Stimulated activated CD4-positive, alpha-beta T cell treated with anti-CD3 and anti-CD28 coated beads, Interleukin-12 subunit alpha, Interleukin-12 subunit beta, amount 100 ng/mL, for 24 hours (primary cell): ENCODE measurements at regions not wholly inside any gene's neighbourhood (a gene's known extent, or its start where the extent isn't known, plus 50 kb on each side); places are given as distances from the start of the nearest gene placed in this dataset.
"Not testable (repeated sequence)": the region's sequence is repeated elsewhere in the genome, so short reads cannot be mapped to it uniquely, and the experiment has no call there.

ENCODE experiments used
- DNase-seq, 2 experiments: peaks; one replicate each; pipeline ENCODE4 v3.0.0-alpha.2; 2020; ENCODE audit warnings: low read depth in 2 of 2

DNA sequence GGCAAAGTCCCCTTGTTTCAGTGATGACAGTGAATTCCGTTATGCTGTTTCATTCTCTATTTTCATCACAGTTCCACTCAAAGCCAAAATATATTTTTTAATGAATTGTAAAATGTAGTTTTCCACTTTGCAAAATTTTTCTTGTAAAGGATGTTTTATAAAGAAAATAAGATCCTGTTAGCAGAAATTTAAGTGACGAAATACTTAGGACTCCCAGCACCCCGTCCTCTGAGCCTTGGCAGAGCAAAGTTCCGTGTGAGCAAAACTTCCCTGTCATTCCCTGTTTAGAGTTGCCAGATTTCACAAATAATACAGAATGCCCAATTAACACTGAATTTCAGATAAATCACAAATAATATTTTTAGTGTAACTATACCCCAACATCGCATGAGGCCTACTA lies 81.0 kb upstream of the RBPJ start:
- DNase-seq = no peak

DNA sequence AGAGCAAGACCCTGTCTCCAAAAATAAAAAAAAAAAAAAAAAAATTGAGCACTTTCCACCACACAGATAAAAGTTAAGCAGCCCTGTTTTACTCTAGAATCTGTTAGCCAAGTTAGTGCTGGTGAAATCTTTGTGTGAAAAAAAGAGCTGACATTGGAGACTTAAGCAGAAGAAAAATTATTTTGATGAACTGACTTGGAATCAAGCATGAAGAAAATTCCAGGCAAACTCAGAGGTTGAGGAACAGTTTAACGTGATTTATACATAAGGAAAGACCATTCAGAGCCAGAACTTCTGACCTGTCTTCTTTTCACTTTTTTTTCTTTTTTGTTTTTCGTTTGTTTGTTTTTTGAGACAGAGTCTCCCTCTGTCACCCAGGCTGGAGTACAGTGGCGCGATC lies 79.6 kb upstream of the RBPJ start:
- no peak for DNase-seq

DNA sequence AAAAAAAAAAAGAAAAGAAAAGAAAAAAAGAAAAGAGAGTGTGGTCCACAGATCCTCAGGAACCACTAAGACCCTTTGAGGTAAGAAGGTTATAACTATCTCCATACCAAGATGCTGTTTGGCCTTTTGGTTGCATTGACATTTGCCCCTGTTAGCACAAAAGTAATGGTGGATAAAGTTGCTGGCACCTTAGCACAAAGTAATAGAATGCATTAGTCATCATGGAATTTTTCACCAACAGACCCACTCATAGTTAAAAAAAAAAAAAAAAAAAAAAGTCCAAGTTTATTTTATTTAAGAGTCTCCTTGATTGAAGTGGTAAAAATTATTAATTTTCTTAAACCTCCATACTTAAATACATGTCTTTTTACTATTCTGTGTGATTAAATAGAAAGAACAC lies 78.4 kb upstream of the RBPJ start:
- no peak for DNase-seq

DNA sequence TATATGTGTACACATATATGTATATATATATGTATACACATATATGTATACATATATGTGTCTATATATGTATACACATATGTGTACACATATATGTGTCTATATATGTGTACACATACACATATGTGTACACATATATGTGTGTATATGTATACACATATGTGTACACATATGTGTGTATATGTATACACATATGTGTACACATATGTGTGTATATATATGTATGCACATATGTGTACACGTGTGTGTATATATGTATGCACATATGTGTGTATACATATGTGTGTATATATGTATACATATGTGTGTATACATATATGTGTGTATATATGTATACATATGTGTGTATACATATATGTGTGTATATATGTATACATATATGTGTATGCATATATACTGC lies 76.7 kb upstream of the RBPJ start:
- not testable (repeated sequence) for DNase-seq

DNA sequence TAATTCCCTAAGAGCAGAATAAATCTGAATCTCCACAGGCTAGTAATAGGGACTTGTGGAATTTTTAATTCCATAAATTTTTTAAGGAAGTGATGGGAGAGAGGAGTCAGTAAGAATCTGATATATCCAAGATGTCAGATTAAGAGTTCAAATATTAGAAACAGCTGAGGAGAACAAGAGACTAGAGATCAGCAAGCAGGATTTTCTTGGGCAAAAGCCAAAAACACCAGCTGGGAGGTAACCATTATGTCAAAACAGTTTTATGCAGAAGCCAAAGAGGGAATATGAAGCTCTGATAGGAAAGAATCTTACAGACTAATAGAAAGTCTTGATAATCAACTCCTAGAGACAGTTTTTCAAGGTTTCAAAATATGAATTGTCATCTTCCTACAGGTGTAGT lies 72.2 kb upstream of the RBPJ start:
- DNase-seq = no peak

DNA sequence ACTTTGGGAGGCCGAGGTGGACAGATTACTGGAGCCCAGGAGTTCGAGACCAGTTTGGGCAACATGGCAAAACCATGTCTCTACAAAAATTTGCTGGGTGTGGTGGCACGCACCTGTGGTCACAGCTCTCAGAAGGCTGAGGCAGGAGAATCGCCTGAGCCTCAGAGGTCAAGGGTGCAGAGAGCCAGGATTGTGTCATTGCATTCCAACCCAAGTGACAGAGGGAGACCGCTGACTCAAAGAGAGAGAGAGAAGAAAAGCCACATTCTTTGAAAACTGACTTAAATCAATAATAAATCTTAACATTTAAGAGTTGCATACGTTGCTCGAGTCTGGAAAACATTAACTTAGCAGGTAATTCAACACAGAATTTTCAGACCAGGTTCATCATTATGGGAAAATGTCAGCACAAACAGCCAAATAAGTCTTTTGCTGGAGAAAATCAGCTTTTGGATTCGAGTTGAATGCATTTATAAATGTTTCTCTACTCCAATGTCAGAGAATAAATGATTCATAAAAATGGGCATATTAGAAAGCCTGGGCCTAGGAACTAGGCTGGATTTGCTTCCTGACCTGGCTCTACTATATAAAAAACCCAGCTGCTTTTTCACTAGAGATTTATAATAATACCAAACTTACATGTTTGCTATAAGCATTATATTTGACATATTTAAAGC lies 68.3 kb upstream of the RBPJ start:
- no peak for DNase-seq

DNA sequence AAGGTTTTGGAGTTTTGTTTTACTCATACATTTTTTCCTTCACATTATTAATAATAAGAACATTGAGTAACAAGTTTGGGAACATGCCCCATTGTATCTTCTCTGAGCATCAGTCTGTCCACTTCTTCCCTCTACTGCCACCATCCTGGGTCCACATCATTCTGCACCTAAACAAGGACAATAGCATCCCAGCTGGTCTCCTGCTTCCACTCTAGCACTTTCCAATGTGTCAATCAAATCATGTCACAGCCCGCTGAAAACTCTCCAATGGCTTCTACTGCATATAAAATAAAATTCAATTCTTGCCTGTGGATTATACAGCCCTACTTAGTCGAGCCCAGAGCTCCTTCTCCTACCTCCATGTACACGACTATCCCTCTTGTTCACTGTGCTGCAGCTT lies 66.8 kb upstream of the RBPJ start:
- DNase-seq = no peak

DNA sequence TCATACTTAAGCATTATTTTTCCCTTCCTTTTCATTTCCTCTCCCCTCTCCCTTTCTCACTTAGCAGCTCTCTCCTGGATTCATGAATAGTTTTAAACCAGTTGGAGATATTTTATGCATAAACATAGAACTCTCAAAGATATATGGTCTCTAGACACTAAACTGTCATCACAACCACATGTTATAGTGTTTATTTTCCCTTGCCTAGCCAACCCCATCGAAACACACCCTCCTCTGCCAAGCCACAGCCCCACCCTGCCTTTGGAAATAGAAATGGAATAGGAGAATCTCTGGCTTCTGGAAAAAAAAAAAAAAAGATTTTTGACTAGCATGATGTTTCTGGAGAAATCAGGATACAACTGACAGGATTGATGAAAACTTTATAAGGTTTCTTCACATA lies 64.8 kb upstream of the RBPJ start:
- DNase-seq = no peak

DNA sequence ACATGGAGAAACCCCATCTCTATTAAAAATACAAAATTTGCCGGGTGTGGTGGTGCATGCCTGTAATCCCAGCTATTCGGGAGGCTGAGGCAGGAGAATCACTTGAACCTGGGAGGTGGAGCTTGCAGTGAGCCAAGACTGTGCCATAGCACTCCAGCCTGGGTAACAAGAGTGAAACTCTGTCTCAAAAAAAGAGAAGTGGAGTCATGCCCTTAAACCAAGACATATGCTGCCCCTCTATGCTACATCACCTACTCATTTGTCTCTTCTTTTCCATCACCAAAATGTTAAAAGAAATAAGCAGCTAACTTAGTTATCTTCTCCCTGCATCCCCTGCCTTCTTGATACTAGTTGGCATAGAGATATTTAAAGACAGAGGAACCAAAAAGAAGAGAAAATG lies 63.4 kb upstream of the RBPJ start:
- not testable (repeated sequence) for DNase-seq

DNA sequence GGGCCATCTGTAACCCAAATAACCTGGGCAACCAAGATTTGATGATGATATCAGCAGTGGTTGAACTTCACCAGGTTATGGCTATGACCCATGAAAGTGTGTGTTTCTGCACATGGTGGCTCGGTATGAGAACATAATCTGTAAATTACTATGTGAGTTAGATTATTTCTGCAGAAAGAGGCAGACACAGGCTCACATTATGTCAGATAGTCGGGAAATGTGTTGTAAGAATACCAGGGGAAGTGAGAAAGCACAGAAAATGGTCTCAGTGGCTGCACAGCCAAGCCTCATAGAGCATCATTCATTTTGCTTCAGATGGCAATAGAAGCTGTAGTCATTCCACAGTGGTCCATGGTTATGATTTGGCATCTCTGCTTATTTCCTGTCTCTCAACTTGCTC lies 63.0 kb upstream of the RBPJ start:
- no peak for DNase-seq

DNA sequence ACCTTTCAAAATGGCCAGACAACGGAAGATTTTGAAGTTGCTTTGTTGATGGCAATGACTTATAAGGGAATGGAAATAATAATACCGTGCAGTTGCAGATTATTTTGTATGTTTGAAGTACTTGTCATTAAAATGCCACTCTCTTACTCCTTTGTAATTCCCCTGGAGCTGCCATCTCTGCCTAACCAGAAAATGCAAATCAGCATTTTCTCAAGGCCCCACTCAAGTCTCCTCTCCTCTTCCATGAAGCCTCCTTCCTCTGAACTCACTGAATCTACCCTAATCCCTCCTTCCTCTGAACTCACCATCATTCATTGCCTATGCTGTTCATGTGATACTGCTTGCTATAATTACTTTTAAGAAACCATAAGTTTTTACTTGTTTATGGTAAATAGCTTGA lies 60.2 kb upstream of the RBPJ start:
- DNase-seq = no peak

DNA sequence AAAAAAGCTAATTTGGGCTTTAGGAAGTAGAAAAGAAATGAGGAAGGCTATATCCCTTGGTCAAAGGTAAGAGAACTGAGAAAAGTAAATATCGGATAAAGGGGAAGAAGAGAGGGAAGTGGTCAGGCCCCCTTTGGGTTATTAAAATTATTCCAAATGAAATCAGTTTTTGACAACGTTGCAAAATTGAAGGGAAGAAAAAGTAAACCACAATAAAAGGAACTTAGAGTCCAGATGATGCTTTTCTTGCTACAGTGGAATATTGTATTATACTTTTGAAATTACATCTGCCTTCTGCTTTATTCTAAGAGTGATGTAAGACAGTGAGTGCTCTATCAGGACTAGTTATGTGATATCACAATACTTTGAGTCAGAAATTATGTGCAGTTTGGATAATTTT lies 59.4 kb upstream of the RBPJ start:
- no peak for DNase-seq

DNA sequence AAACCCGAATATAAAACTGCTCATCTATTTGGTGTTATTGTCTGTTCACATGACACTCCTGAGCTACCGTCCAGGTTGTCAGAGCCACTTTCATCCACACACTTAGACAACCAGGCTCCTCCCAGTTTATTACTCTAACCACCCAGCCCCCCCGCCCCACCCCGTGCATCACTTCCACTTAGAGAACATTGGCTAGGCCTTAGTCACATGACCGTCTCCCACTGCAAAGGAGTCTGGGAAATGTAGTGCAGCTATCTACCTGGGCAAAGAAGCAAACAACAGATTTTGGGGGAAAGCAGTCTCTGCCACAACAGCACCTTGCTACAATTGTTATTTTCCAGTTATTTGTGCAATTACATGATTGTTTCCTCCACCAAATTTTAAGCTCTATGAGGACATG lies 57.6 kb upstream of the RBPJ start:
- DNase-seq = no peak

DNA sequence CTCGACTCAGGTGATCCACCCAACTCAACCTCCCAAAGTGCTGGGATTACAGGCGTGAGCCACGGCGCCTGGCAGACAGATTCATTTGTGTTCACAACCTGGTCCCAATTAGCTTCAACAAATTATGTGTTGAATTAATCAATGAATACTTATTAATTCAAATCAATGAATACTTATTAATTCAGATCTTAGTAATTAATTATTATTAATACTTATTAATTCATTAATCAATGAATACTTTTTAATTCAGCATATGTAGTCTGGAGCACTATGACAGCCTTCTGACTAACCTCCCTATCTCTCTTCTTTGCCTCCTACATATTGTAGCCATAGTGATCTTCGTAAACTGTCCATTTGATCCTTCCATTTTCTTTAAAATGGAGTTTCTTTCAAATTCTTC lies 56.7 kb upstream of the RBPJ start:
- DNase-seq = no peak

DNA sequence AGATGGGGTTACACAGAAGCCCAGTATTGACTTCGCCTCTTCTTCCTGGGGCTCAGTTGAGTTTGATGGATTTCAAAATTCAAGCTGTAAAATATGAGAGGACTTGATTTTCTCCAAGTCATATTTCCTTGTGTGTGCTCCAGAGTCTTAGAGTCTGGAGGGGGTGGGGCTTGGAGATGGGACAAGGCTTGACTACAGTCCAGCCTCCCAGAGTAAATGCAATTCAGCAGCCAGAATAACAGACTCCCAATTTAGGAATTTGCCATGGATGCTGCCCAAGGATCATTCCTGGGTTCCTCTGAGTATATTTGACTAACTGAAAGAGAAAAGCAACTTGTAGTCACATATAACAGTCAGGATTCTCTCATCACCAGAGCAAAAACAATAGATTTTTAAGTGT lies 53.7 kb upstream of the RBPJ start:
- no peak for DNase-seq

DNA sequence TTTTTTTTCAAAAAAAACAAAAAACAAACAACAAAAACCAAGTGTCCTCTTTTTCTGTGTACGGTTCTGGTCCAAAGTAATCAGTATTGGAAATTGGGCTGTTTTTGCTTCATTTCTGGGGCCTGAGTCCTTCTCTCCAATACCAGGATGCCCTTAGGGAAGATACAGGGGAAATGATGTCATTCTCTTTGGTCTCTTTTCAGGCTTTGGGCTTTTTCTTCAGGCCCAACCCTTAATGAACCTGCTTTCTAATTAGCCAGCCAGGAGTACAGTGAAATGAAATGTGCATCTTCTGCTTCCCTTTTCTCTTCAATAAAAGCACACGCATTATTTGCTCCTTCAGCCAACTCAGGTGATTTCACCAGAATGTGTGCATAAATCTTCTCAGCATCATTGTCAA lies 52.6 kb upstream of the RBPJ start:
- DNase-seq = no peak

DNA sequence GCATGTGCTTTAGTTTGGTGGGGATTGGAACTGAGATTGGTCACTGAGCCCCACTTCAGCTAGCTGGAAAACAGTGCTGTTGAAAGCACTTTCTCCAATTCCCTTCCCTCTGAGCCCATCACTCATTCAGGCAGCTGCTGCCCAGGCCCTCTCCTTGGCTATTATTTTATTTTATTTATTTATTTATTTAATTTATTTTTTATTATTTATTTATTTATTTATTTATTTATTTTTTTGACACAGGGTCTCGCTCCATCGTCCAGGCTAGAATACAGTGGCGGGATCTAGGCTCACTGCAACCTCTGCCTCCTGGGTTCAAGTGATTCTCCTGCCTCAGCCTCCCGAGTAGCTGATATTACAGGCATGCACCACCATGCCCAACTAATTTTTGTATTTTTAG lies 51.8 kb upstream of the RBPJ start:
- DNase-seq = no peak
